HCT116 (cell line): ENCODE measurements at regions not wholly inside any gene's neighbourhood (a gene's known extent, or its start where the extent isn't known, plus 50 kb on each side); places are given as distances from the start of the nearest gene placed in this dataset.

Experiments used
- EZH2 ChIP-seq: fragments of 200-600 bp; sonication (generic); IDR thresholded peaks from 2 replicates; pipeline ENCODE4 v1.6.1; 2017; ENCODE audit warnings: antibody characterized with exemption, mixed run types
- EZH2phosphoT487 ChIP-seq: fragments of 200-600 bp; IDR thresholded peaks from 2 replicates; pipeline ENCODE4 v1.6.1; 2018; ENCODE audit warnings: antibody characterized with exemption, borderline replicate concordance
- FOSL1 ChIP-seq: IDR thresholded peaks from 2 replicates; pipeline ENCODE4 v1.6.1; 2012; ENCODE audit warnings: low read depth
- POLR2A ChIP-seq: IDR thresholded peaks from 2 replicates; pipeline ENCODE4 v1.7.0; 2011; ENCODE audit warnings: borderline replicate concordance; ENCODE audit not compliant: insufficient read depth, insufficient read length; ENCODE audit errors: extremely low read depth
- TCF7L2 ChIP-seq: IDR thresholded peaks from 2 replicates; pipeline ENCODE4 v1.7.0; 2011; ENCODE audit warnings: borderline replicate concordance, inconsistent platforms; ENCODE audit not compliant: insufficient read depth, insufficient read length; ENCODE audit errors: extremely low read depth
- TF ChIP-seq, protein P1 (sequence below), 3 experiments: fragments of 200-600 bp in 1 of 3; sonication (generic) in 1 of 3; IDR thresholded peaks in 2 of 3; conservative IDR thresholded peaks in 1 of 3; 2 replicates each; pipeline ENCODE4 v1.5.1; 2012 to 2017; ENCODE audit warnings: low read depth in 2 of 3, low read length in 2 of 3, antibody characterized with exemption in 1 of 3, borderline replicate concordance in 1 of 3, control low read depth in 1 of 3, mild to moderate bottlenecking in 1 of 3, mixed read lengths in 1 of 3, mixed run types in 1 of 3, moderate library complexity in 1 of 3; ENCODE audit not compliant: insufficient read depth in 1 of 3
- TF ChIP-seq, protein P2 (sequence below): IDR thresholded peaks from 2 replicates; pipeline ENCODE4 v1.6.1; 2012
- TF ChIP-seq, protein P3 (sequence below): IDR thresholded peaks from 2 replicates; pipeline ENCODE4 v1.6.1; 2012

GRCh38 chr16:85537795-85538401 is 75.2 kb upstream of the GSE1 start:
- TF ChIP-seq, protein P1, sequence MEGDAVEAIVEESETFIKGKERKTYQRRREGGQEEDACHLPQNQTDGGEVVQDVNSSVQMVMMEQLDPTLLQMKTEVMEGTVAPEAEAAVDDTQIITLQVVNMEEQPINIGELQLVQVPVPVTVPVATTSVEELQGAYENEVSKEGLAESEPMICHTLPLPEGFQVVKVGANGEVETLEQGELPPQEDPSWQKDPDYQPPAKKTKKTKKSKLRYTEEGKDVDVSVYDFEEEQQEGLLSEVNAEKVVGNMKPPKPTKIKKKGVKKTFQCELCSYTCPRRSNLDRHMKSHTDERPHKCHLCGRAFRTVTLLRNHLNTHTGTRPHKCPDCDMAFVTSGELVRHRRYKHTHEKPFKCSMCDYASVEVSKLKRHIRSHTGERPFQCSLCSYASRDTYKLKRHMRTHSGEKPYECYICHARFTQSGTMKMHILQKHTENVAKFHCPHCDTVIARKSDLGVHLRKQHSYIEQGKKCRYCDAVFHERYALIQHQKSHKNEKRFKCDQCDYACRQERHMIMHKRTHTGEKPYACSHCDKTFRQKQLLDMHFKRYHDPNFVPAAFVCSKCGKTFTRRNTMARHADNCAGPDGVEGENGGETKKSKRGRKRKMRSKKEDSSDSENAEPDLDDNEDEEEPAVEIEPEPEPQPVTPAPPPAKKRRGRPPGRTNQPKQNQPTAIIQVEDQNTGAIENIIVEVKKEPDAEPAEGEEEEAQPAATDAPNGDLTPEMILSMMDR (IDR thresholded peaks at IDR 0.05 in 2 of 3, conservative IDR thresholded peaks at IDR 0.05 in 1 of 3; ENCODE audit: borderline replicate concordance in 1 of 3, insufficient read depth in 1 of 3, low read depth in 2 of 3, low read length in 2 of 3) = no peak
- TF ChIP-seq, protein P2, sequence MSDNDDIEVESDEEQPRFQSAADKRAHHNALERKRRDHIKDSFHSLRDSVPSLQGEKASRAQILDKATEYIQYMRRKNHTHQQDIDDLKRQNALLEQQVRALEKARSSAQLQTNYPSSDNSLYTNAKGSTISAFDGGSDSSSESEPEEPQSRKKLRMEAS = no peak
- no peak for TF ChIP-seq FOSL1
- no peak for TF ChIP-seq TCF7L2
- no peak for TF ChIP-seq POLR2A
- no peak for TF ChIP-seq EZH2
- no peak for TF ChIP-seq EZH2phosphoT487
- TF ChIP-seq, protein P3, sequence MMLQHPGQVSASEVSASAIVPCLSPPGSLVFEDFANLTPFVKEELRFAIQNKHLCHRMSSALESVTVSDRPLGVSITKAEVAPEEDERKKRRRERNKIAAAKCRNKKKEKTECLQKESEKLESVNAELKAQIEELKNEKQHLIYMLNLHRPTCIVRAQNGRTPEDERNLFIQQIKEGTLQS = no peak
